Natural killer cell (primary cell): ENCODE measurements at regions not wholly inside any gene's neighbourhood (a gene's known extent, or its start where the extent isn't known, plus 50 kb on each side); places are given as distances from the start of the nearest gene placed in this dataset.

ENCODE experiments used
- ATAC-seq, 3 donors: fragments of 150-1000 bp in 2 of 3; fragments of 200-7000 bp in 1 of 3; cut with Tn5 transposase; 1 replicate in 1 of 3; 2 replicates in 2 of 3; pipeline ENCODE4 v1.10.0; 2021; ENCODE audit warnings: mild to moderate bottlenecking in 2 of 3, moderate library complexity in 2 of 3
- DNase-seq, 2 donors: peaks; one replicate each; pipeline versions ENCODE4 v3.0.0 to v3.0.0-alpha.2; 2013 to 2021; ENCODE audit warnings: mixed read lengths in 1 of 2
- H3K27ac ChIP-seq: one replicate; pipeline ENCODE4 v1.5.1; 2013; ENCODE audit warnings: mild to moderate bottlenecking, low read length
- H3K27me3 ChIP-seq: one replicate; pipeline ENCODE4 v1.6.1; 2013; ENCODE audit warnings: low read length; ENCODE audit not compliant: control insufficient read depth, insufficient read depth
- H3K36me3 ChIP-seq: one replicate; pipeline ENCODE4 v1.6.1; 2013; ENCODE audit warnings: low read length; ENCODE audit not compliant: control insufficient read depth, insufficient read depth
- H3K4me1 ChIP-seq: one replicate; pipeline ENCODE4 v1.6.1; 2013; ENCODE audit warnings: low read length; ENCODE audit not compliant: control insufficient read depth, insufficient read depth
- H3K4me3 ChIP-seq: one replicate; pipeline ENCODE4 v1.5.1; 2013; ENCODE audit warnings: low read length
- H3K9me3 ChIP-seq: one replicate; pipeline ENCODE4 v1.6.1; 2013; ENCODE audit warnings: low read length; ENCODE audit not compliant: control insufficient read depth, insufficient read depth
- H3K27ac Mint-ChIP-seq, 2 donors: one replicate each; pipeline ENCODE4 v1.8.0; 2022; ENCODE audit warnings: mild to moderate bottlenecking in 2 of 2, mixed read lengths in 2 of 2, moderate library complexity in 1 of 2
- H3K27me3 Mint-ChIP-seq, 2 donors: one replicate each; pipeline ENCODE4 v1.8.0; 2022; ENCODE audit warnings: low read depth in 2 of 2, mixed read lengths in 2 of 2
- H3K36me3 Mint-ChIP-seq: one replicate; pipeline ENCODE4 v1.8.0; 2022; ENCODE audit warnings: mixed read lengths
- H3K4me1 Mint-ChIP-seq, 2 donors: one replicate each; pipeline ENCODE4 v1.8.0; 2022; ENCODE audit warnings: mixed read lengths in 2 of 2
- H3K4me3 Mint-ChIP-seq: one replicate; pipeline ENCODE4 v1.8.0; 2022; ENCODE audit warnings: mild to moderate bottlenecking, moderate library complexity, mixed read lengths
- H3K9me3 Mint-ChIP-seq, 2 donors: one replicate each; pipeline ENCODE4 v1.8.0; 2022; ENCODE audit warnings: mixed read lengths in 2 of 2
- CTCF ChIP-seq: fragments of 200-600 bp; IDR thresholded peaks from one replicate; pipeline ENCODE4 v1.8.0; 2022; ENCODE audit warnings: antibody characterized with exemption
- WGBS: methylation state at CpG from one replicate; pipeline ENCODE4 v1.1.7; 2013; ENCODE audit warnings: missing lambda C conversion rate; ENCODE audit not compliant: insufficient coverage; 5-methylcytosine and 5-hydroxymethylcytosine counted together
- intact Hi-C: fragments of 100-400 bp; cut with micrococcal nuclease; formaldehyde crosslinking; loops from one replicate; pipeline ENCODE4 v1.14.2; 2022

DNA sequence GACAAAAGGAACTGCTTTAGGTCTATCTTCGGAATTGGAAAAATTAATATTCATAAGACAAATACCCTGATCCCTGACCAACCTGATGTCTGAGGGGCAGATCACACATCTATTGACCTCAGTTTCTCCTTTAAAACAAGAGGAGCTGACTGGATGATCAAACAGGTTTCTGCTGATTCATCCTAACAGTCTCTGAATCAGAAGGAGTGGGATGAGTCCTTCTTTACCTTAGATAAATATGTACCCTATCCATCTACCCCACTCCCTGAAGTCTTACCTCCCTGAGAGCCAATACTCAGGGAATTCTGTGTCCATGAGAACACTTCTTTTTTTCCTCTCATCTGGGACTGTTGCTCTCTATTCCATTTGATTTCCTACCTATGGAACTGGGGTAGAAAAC is 80.3 kb upstream of the CRHR1 start:
- H3K9me3 Mint-ChIP-seq = no peaks in the 10 kb centered on the region
- no peak overlapping the region for H3K4me3 Mint-ChIP-seq
- H3K36me3 Mint-ChIP-seq = no peaks in the 10 kb centered on the region
- Histone ChIP-seq H3K36me3 (no peaks in the 10 kb centered on the region), H3K27ac (no peak overlapping the region), H3K9me3 (no peaks in the 10 kb centered on the region), H3K4me1 (no peaks in the 10 kb centered on the region), H3K27me3 (peaks cover 5% of the 10 kb centered on the region), H3K4me3 (no peak overlapping the region)
- DNase-seq (no peak), ATAC-seq (no peak)
- intact Hi-C loops = no loop called here
- WGBS = 88% methylated on average over 1 of the region's 1 CpG
- no peak overlapping the region for H3K27ac Mint-ChIP-seq
- H3K27me3 Mint-ChIP-seq = peaks cover 39 to 52% of the 10 kb centered on the region in 2 donors
- TF ChIP-seq CTCF = no peak
- no peaks in the 10 kb centered on the region for H3K4me1 Mint-ChIP-seq

DNA sequence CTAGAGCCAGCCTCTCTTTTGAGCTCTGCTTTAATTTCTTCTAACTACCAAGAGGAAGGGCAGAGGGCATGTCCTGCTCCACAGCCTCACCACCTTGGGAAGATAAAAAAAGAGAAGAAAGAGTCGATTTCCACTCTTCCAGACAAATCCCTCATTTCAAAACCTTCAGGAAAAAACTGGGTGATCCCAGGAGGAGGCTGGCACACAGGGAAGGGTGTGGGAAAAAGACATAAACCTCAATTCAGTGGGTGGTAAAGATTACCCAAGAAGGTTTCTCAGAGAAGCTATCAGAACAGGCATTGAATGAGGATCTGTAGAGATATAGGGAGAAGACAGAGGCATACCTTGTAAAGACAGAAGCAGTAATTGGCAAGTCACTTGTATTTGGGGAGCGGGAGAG is 79.9 kb upstream of the CRHR1 start:
- Histone ChIP-seq H3K4me1 (no peaks in the 10 kb centered on the region), H3K27ac (no peak overlapping the region), H3K9me3 (no peaks in the 10 kb centered on the region), H3K36me3 (no peaks in the 10 kb centered on the region), H3K4me3 (no peak overlapping the region), H3K27me3 (peaks cover 5% of the 10 kb centered on the region)
- TF ChIP-seq CTCF = no peak
- Mint-ChIP-seq H3K27ac (no peak overlapping the region), H3K36me3 (no peaks in the 10 kb centered on the region), H3K4me3 (no peak overlapping the region), H3K4me1 (no peaks in the 10 kb centered on the region), H3K9me3 (no peaks in the 10 kb centered on the region), H3K27me3 (peaks cover 37 to 52% of the 10 kb centered on the region in 2 donors)
- ATAC-seq = no peak
- WGBS = 94% methylated on average over 1 of the region's 2 CpGs
- no peak for DNase-seq
- intact Hi-C loops = no loop called here

GRCh38 chr17:45705123-45706009 is 78.8 kb upstream of the CRHR1 start:
- H3K4me3 ChIP-seq = no peak overlapping the region
- no peaks in the 10 kb centered on the region for H3K36me3 Mint-ChIP-seq
- TF ChIP-seq CTCF = no peak
- H3K36me3 ChIP-seq = no peaks in the 10 kb centered on the region
- peaks cover 5% of the 10 kb centered on the region for H3K27me3 ChIP-seq
- no peak overlapping the region for H3K4me3 Mint-ChIP-seq
- DNase-seq (no peak), ATAC-seq (no peak)
- H3K27ac ChIP-seq = no peak overlapping the region
- intact Hi-C loops = no loop called here
- H3K4me1 ChIP-seq = no peaks in the 10 kb centered on the region
- H3K27me3 Mint-ChIP-seq = peaks cover 32 to 58% of the 10 kb centered on the region in 2 donors
- H3K4me1 Mint-ChIP-seq = no peaks in the 10 kb centered on the region
- no peaks in the 10 kb centered on the region for H3K9me3 ChIP-seq
- H3K9me3 Mint-ChIP-seq = no peaks in the 10 kb centered on the region
- H3K27ac Mint-ChIP-seq = no peak overlapping the region
- WGBS = 69% methylated on average over 4 of the region's 5 CpGs

- H3K9me3 Mint-ChIP-seq = no peaks in the 10 kb centered on the region
- no peaks in the 10 kb centered on the region for H3K4me1 ChIP-seq
- no peak for DNase-seq
- no peak for ATAC-seq
- no peak for TF ChIP-seq CTCF
- no peak overlapping the region for H3K4me3 ChIP-seq
- no peaks in the 10 kb centered on the region for H3K36me3 ChIP-seq
- no peaks in the 10 kb centered on the region for H3K36me3 Mint-ChIP-seq
- H3K4me3 Mint-ChIP-seq = no peak overlapping the region
- no peaks in the 10 kb centered on the region for H3K4me1 Mint-ChIP-seq
- intact Hi-C loops = no loop called here
- H3K27me3 Mint-ChIP-seq = peaks cover 32 to 56% of the 10 kb centered on the region in 2 donors
- no peaks in the 10 kb centered on the region for H3K9me3 ChIP-seq
- no peak overlapping the region for H3K27ac Mint-ChIP-seq
- H3K27me3 ChIP-seq = peaks cover 4% of the 10 kb centered on the region
- no peak overlapping the region for H3K27ac ChIP-seq
- WGBS = 91% methylated on average over 3 of the region's 3 CpGs
These were observed 78.1 kb upstream of the CRHR1 start for GRCh38 chr17:45706033-45706432.
